ENCODE measurements at regions not wholly inside any gene's neighbourhood (a gene's known extent, or its start where the extent isn't known, plus 50 kb on each side); places are given as distances from the start of the nearest gene placed in this dataset.

- Histone ChIP-seq H3K9me3 (ENCODE audit: control insufficient read depth, insufficient read depth, low read length) (peaks cover 6% of the 10 kb centered on the region; the same call in 1 of the 2 replicates), H3K18ac (ENCODE audit: low read depth, low read length) (no peak overlapping the region), H3K79me1 (ENCODE audit: low read depth in 1 of 2, low read length in 2 of 2) (no peaks in the 10 kb centered on the region), H4K20me1 (ENCODE audit: insufficient read depth, low read length) (no peaks in the 10 kb centered on the region), H3K4ac (ENCODE audit: low read depth, low read length) (no peak overlapping the region), H3K9me1 (ENCODE audit: insufficient read depth, low read length) (no peaks in the 10 kb centered on the region), H3K23ac (ENCODE audit: low read depth, low read length) (no peak overlapping the region), H3K4me3 (ENCODE audit: insufficient read depth, low read depth, low read length) (no peak overlapping the region), H2AFZ (replicated peaks; ENCODE audit: low read length, poor library complexity) (no peak overlapping the region), H2AK5ac (ENCODE audit: low read depth, low read length) (no peak overlapping the region), H2AK9ac (replicated peaks; ENCODE audit: low read depth, low read length, poor library complexity) (no peak overlapping the region), H2BK120ac (ENCODE audit: low read depth, low read length) (no peak overlapping the region), H4K8ac (ENCODE audit: low read depth in 2 of 2, low read length in 2 of 2) (no peak overlapping the region), H3K4me2 (ENCODE audit: low read depth, low read length) (no peak overlapping the region), H4K91ac (ENCODE audit: insufficient read depth, low read depth, low read length) (no peak overlapping the region), H3K14ac (replicated peaks; ENCODE audit: low read depth, low read length) (no peak overlapping the region), H3K27ac (ENCODE audit: insufficient read depth, low read length) (no peak overlapping the region), H3K56ac (ENCODE audit: extremely low read depth, insufficient read depth, low read length) (no peak overlapping the region), H2BK5ac (ENCODE audit: low read depth, low read length, poor library complexity, severe bottlenecking) (no peak overlapping the region), H2BK15ac (ENCODE audit: low read depth, low read length) (no peak overlapping the region), H3K27me3 (ENCODE audit: control insufficient read depth, insufficient read depth, low read length) (no peaks in the 10 kb centered on the region), H4K5ac (ENCODE audit: low read depth, low read length) (no peak overlapping the region), H3K9ac (ENCODE audit: low read depth, low read length) (no peak overlapping the region), H3K4me1 (ENCODE audit: control insufficient read depth, insufficient read depth, low read length) (no peaks in the 10 kb centered on the region), H2BK20ac (ENCODE audit: low read depth, low read length) (no peak overlapping the region), H3K36me3 (ENCODE audit: control insufficient read depth, insufficient read depth, low read length) (no peaks in the 10 kb centered on the region)
- intact Hi-C loops (cut with micrococcal nuclease) (no loop called here), in situ Hi-C loops (cut with MboI; ENCODE audit: low sequenced_read_pairs) (no loop called here), dilution Hi-C loops (cut with HindIII; ENCODE audit: low sequenced_read_pairs, unreplicated experiment) (no loop called here)
- ATAC-seq (ENCODE audit: low read depth) = no peak
- no CpG with 5 or more reads among the region's 2 CpGs for WGBS, 2 experiments (ENCODE audit: extremely low coverage in 2 of 2, insufficient read length in 1 of 2)
- POLR2A ChIA-PET (ENCODE audit: unreplicated experiment) = no interaction called here
- CTCF ChIA-PET = no interaction called here
- no peak for TF ChIP-seq NFE2L2 (IDR thresholded peaks at IDR 0.05; ENCODE audit: low read depth, low read length)
- TF ChIP-seq CEBPB (IDR thresholded peaks at IDR 0.05; ENCODE audit: low read depth, low read length) = peak; percentile 71
- DNase-seq = no peak
- BruUV-seq (replicated peaks) = no TSS peak
These were observed 666.9 kb downstream of the NXPH1 start for GRCh38 chr7:9100289-9100688.

Measured in IMR-90 (cell line).